ENCODE measurements at regions not wholly inside any gene's neighbourhood (a gene's known extent, or its start where the extent isn't known, plus 50 kb on each side); places are given as distances from the start of the nearest gene placed in this dataset.

DNA sequence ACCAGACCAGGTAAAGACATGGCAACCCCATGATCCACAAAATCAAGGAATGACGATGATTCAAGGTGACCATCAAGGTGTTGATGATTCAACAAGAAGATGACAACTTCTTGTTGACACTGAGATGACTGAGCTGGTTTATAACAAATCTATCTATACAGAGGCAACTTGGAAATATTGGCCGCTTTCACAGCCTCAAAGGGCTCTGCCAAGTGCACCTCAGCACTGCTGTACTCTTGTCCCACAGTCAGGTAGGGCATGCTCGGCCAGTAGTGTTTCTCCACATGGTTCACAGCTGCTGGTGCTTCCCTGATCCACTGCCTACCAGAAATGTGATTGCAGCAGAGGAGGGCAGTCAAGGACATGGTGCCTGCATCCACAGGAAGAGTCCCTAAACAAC, 125.2 kb upstream of the SYT6 start:
- H2AFZ ChIP-seq (ENCODE audit: low read depth, low read length, severe bottlenecking): no peak overlapping the region
- no peak overlapping the region for H3K4me2 ChIP-seq (ENCODE audit: low read depth, low read length, poor library complexity, severe bottlenecking)
- no peak overlapping the region for H3K4me3 ChIP-seq (ENCODE audit: insufficient read depth, low read length, poor library complexity, severe bottlenecking)
- no peak overlapping the region for H3K9ac ChIP-seq (ENCODE audit: low read length)
- H3K27me3 ChIP-seq (ENCODE audit: low read length): no peaks in the 10 kb centered on the region
- no peaks in the 10 kb centered on the region for H4K20me1 ChIP-seq (ENCODE audit: low read depth, low read length)
- no peaks in the 10 kb centered on the region for H3K9me3 ChIP-seq (ENCODE audit: insufficient read depth, low read length)
- no peak overlapping the region for H3K27ac ChIP-seq (ENCODE audit: low read depth, low read length)
- H3F3A ChIP-seq (ENCODE audit: insufficient read depth): no peaks in the 10 kb centered on the region
- TF ChIP-seq EZH2phosphoT487 (conservative IDR thresholded peaks at IDR 0.05; ENCODE audit: low read length): no peak
- TF ChIP-seq, protein P1, sequence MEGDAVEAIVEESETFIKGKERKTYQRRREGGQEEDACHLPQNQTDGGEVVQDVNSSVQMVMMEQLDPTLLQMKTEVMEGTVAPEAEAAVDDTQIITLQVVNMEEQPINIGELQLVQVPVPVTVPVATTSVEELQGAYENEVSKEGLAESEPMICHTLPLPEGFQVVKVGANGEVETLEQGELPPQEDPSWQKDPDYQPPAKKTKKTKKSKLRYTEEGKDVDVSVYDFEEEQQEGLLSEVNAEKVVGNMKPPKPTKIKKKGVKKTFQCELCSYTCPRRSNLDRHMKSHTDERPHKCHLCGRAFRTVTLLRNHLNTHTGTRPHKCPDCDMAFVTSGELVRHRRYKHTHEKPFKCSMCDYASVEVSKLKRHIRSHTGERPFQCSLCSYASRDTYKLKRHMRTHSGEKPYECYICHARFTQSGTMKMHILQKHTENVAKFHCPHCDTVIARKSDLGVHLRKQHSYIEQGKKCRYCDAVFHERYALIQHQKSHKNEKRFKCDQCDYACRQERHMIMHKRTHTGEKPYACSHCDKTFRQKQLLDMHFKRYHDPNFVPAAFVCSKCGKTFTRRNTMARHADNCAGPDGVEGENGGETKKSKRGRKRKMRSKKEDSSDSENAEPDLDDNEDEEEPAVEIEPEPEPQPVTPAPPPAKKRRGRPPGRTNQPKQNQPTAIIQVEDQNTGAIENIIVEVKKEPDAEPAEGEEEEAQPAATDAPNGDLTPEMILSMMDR (IDR thresholded peaks at IDR 0.05; ENCODE audit: insufficient read depth, low read length, poor library complexity, severe bottlenecking): no peak
- no peaks in the 10 kb centered on the region for H3K36me3 ChIP-seq (ENCODE audit: low read length)
- H3K9me2 ChIP-seq (replicated peaks; ENCODE audit: insufficient read depth, low read length): no peaks in the 10 kb centered on the region
- H3K79me2 ChIP-seq (ENCODE audit: insufficient read depth, low read length): no peaks in the 10 kb centered on the region

- Histone ChIP-seq H3K9me3 (ENCODE audit: insufficient read depth, low read length) (no peaks in the 10 kb centered on the region), H2AFZ (ENCODE audit: low read depth, low read length, severe bottlenecking) (no peak overlapping the region), H3K27ac (ENCODE audit: low read depth, low read length) (no peak overlapping the region), H4K20me1 (ENCODE audit: low read depth, low read length) (no peaks in the 10 kb centered on the region), H3K4me3 (ENCODE audit: insufficient read depth, low read length, poor library complexity, severe bottlenecking) (no peak overlapping the region), H3K9ac (ENCODE audit: low read length) (no peak overlapping the region), H3K79me2 (ENCODE audit: insufficient read depth, low read length) (no peaks in the 10 kb centered on the region), H3K9me2 (replicated peaks; ENCODE audit: insufficient read depth, low read length) (no peaks in the 10 kb centered on the region), H3K27me3 (ENCODE audit: low read length) (no peaks in the 10 kb centered on the region), H3K4me2 (ENCODE audit: low read depth, low read length, poor library complexity, severe bottlenecking) (no peak overlapping the region), H3K36me3 (ENCODE audit: low read length) (no peaks in the 10 kb centered on the region), H3F3A (ENCODE audit: insufficient read depth) (no peaks in the 10 kb centered on the region)
- TF ChIP-seq EZH2phosphoT487 (conservative IDR thresholded peaks at IDR 0.05; ENCODE audit: low read length): no peak
These were observed 124.8 kb upstream of the SYT6 start for GRCh38 chr1:114278430-114278829.

DNA sequence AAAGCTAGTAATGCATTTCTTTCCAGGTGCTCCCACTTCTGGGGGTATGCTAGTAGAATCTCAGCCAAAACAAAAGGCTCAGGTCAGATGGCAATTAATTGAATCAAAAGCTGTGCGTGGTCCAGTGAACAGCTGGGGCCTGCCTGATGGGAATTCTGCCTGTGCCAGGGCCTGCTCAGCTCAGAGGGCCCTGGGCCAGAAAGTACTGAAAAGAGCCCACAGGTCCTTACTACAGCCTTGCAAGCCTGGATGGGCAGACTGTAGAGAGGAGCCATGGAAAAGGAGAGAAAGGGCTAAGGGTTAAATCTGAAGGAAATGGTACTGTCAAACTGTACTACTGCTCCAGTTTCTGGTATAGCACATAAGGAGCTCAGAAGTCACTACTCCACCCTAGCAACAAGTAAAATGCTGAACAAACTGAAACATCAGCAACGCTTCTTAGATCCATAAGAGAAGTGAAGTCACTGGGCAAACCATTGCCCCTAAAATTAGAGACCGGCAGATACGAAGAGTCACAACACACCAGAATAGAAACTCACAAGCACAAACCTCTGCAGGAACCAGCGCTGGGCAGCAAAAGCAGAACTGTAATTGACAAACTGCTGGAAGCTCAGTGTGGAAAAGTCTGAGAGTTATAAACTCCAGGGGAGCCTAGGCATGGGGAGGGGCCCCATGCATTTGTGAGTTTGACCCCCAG, 121.1 kb upstream of the SYT6 start:
- TF ChIP-seq, protein P1 (IDR thresholded peaks at IDR 0.05; ENCODE audit: insufficient read depth, low read length, poor library complexity, severe bottlenecking): no peak
- no peak for TF ChIP-seq EZH2phosphoT487 (conservative IDR thresholded peaks at IDR 0.05; ENCODE audit: low read length)
- no peak overlapping the region for H3K9ac ChIP-seq (ENCODE audit: low read length)
- H3K27ac ChIP-seq (ENCODE audit: low read depth, low read length): no peak overlapping the region
- H3K4me2 ChIP-seq (ENCODE audit: low read depth, low read length, poor library complexity, severe bottlenecking): no peak overlapping the region
- no peaks in the 10 kb centered on the region for H3K79me2 ChIP-seq (ENCODE audit: insufficient read depth, low read length)
- no peaks in the 10 kb centered on the region for H3F3A ChIP-seq (ENCODE audit: insufficient read depth)
- H2AFZ ChIP-seq (ENCODE audit: low read depth, low read length, severe bottlenecking): no peak overlapping the region
- no peaks in the 10 kb centered on the region for H3K9me2 ChIP-seq (replicated peaks; ENCODE audit: insufficient read depth, low read length)
- no peaks in the 10 kb centered on the region for H3K27me3 ChIP-seq (ENCODE audit: low read length)
- no peaks in the 10 kb centered on the region for H3K9me3 ChIP-seq (ENCODE audit: insufficient read depth, low read length)
- H3K36me3 ChIP-seq (ENCODE audit: low read length): no peaks in the 10 kb centered on the region
- no peak overlapping the region for H3K4me3 ChIP-seq (ENCODE audit: insufficient read depth, low read length, poor library complexity, severe bottlenecking)
- no peaks in the 10 kb centered on the region for H4K20me1 ChIP-seq (ENCODE audit: low read depth, low read length)

DNA sequence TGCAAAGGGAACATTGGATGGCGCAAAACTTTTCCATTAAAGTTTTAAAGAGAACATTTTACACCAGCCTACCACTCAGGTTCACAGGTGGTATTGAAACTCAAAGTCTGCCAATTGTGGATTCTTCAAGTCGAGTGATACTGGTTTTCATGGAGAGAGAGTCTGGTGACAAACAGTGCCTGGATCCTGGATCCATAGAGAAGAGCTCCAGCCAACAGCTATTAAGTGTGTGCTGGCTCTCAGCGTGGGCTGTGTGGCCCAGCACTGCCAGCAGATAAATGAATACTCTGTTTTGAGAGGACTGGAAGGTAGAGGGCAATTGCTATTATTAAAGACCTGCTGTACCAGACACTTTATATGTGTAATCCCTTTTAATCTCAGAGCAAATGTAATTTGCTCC, 118.9 kb upstream of the SYT6 start:
- Histone ChIP-seq H3K36me3 (ENCODE audit: low read length) (no peaks in the 10 kb centered on the region), H3K27me3 (ENCODE audit: low read length) (no peaks in the 10 kb centered on the region), H3K9ac (ENCODE audit: low read length) (no peak overlapping the region), H3K9me3 (ENCODE audit: insufficient read depth, low read length) (no peaks in the 10 kb centered on the region), H3K4me3 (ENCODE audit: insufficient read depth, low read length, poor library complexity, severe bottlenecking) (no peak overlapping the region), H3K79me2 (ENCODE audit: insufficient read depth, low read length) (no peaks in the 10 kb centered on the region), H3F3A (ENCODE audit: insufficient read depth) (no peaks in the 10 kb centered on the region), H2AFZ (ENCODE audit: low read depth, low read length, severe bottlenecking) (no peak overlapping the region), H4K20me1 (ENCODE audit: low read depth, low read length) (no peaks in the 10 kb centered on the region), H3K27ac (ENCODE audit: low read depth, low read length) (no peak overlapping the region), H3K9me2 (replicated peaks; ENCODE audit: insufficient read depth, low read length) (no peaks in the 10 kb centered on the region), H3K4me2 (ENCODE audit: low read depth, low read length, poor library complexity, severe bottlenecking) (no peak overlapping the region)
- TF ChIP-seq, protein P1 (IDR thresholded peaks at IDR 0.05; ENCODE audit: insufficient read depth, low read length, poor library complexity, severe bottlenecking): no peak
- no peak for TF ChIP-seq EZH2phosphoT487 (conservative IDR thresholded peaks at IDR 0.05; ENCODE audit: low read length)

All from SU-DHL-6 (cell line).